Liver (tissue), 8 donors: ENCODE measurements at regions not wholly inside any gene's neighbourhood (a gene's known extent, or its start where the extent isn't known, plus 50 kb on each side); places are given as distances from the start of the nearest gene placed in this dataset.

Experiments
- DNase-seq: peaks from one replicate; pipeline ENCODE4 v3.0.0-alpha.2; 2017; ENCODE audit warnings: low spot score
- H3K27ac ChIP-seq, 2 donors: one replicate each; pipeline ENCODE4 v1.7.0; 2013; ENCODE audit warnings: inconsistent platforms in 2 of 2, low read length in 2 of 2, control low read depth in 1 of 2, low read depth in 1 of 2, mild to moderate bottlenecking in 1 of 2
- H3K27me3 ChIP-seq, 4 donors: one replicate each; pipeline versions ENCODE4 v1.6.1 to v1.7.0; 2013; ENCODE audit warnings: low read length in 3 of 4, inconsistent platforms in 1 of 4, mild to moderate bottlenecking in 1 of 4, moderate library complexity in 1 of 4; ENCODE audit not compliant: control insufficient read depth in 4 of 4, insufficient read depth in 4 of 4
- H3K36me3 ChIP-seq, 4 donors: one replicate each; pipeline versions ENCODE4 v1.6.1 to v1.7.0; 2013; ENCODE audit warnings: low read length in 3 of 4, mild to moderate bottlenecking in 3 of 4, low read depth in 1 of 4, moderate library complexity in 1 of 4; ENCODE audit not compliant: control insufficient read depth in 4 of 4, insufficient read depth in 3 of 4
- H3K4me1 ChIP-seq, 4 donors: one replicate each; pipeline versions ENCODE4 v1.6.1 to v1.7.0; 2013; ENCODE audit warnings: low read length in 3 of 4, mild to moderate bottlenecking in 3 of 4, moderate library complexity in 1 of 4; ENCODE audit not compliant: control insufficient read depth in 4 of 4, insufficient read depth in 4 of 4
- H3K4me3 ChIP-seq, 3 donors: one replicate each; pipeline versions ENCODE4 v1.6.1 to v1.7.0; 2013; ENCODE audit warnings: low read length in 3 of 3, control low read depth in 1 of 3, low read depth in 1 of 3, mild to moderate bottlenecking in 1 of 3
- H3K9ac ChIP-seq, 2 donors: one replicate each; pipeline ENCODE4 v1.7.0; 2013; ENCODE audit warnings: low read length in 2 of 2, mild to moderate bottlenecking in 2 of 2, moderate library complexity in 2 of 2, control low read depth in 1 of 2, low read depth in 1 of 2
- H3K9me3 ChIP-seq, 4 donors: one replicate each; pipeline versions ENCODE4 v1.6.1 to v1.7.0; 2013; ENCODE audit warnings: low read length in 3 of 4; ENCODE audit not compliant: control insufficient read depth in 4 of 4
- EGR1 ChIP-seq, 2 donors: IDR thresholded peaks; 2 replicates each; pipeline ENCODE4 v1.6.1; 2016 to 2018; ENCODE audit warnings: antibody characterized with exemption in 2 of 2, low read depth in 2 of 2
- FOXA1 ChIP-seq: IDR thresholded peaks from 2 replicates; pipeline ENCODE4 v1.6.1; 2016; ENCODE audit warnings: antibody characterized with exemption
- FOXA2 ChIP-seq: IDR thresholded peaks from 2 replicates; pipeline ENCODE4 v1.6.1; 2016; ENCODE audit warnings: antibody characterized with exemption
- GABPA ChIP-seq, 2 donors: IDR thresholded peaks in 1 of 2; conservative IDR thresholded peaks in 1 of 2; 2 replicates each; pipeline ENCODE4 v1.6.1; 2016; ENCODE audit warnings: antibody characterized with exemption in 2 of 2, mild to moderate bottlenecking in 1 of 2, moderate library complexity in 1 of 2
- HNF4A ChIP-seq, 2 donors: conservative IDR thresholded peaks; 2 replicates each; pipeline ENCODE4 v1.6.1; 2016; ENCODE audit warnings: antibody characterized with exemption in 2 of 2, mild to moderate bottlenecking in 2 of 2
- HNF4G ChIP-seq: IDR thresholded peaks from 2 replicates; pipeline ENCODE4 v1.6.1; 2016; ENCODE audit warnings: antibody characterized with exemption
- JUND ChIP-seq, 2 donors: IDR thresholded peaks; 2 replicates each; pipeline ENCODE4 v1.6.1; 2016; ENCODE audit warnings: antibody characterized with exemption in 2 of 2
- NR2F2 ChIP-seq: IDR thresholded peaks from 2 replicates; pipeline ENCODE4 v1.6.1; 2016; ENCODE audit warnings: antibody characterized with exemption
- RAD21 ChIP-seq, 2 donors: IDR thresholded peaks; 2 replicates each; pipeline ENCODE4 v1.6.1; 2016; ENCODE audit warnings: antibody characterized with exemption in 2 of 2, mild to moderate bottlenecking in 2 of 2
- RXRA ChIP-seq, 2 donors: IDR thresholded peaks; 2 replicates each; pipeline ENCODE4 v1.6.1; 2017 to 2018; ENCODE audit warnings: antibody characterized with exemption in 2 of 2, mild to moderate bottlenecking in 1 of 2
- TAF1 ChIP-seq: conservative IDR thresholded peaks from 2 replicates; pipeline ENCODE4 v1.6.1; 2016; ENCODE audit warnings: antibody characterized with exemption, mild to moderate bottlenecking
- YY1 ChIP-seq: IDR thresholded peaks from 2 replicates; pipeline ENCODE4 v1.6.1; 2016; ENCODE audit warnings: antibody characterized with exemption, mild to moderate bottlenecking
- WGBS: extraction: QIAGEN DNeasy Blood & Tissue Kit; methylation state at CpG from one replicate; pipeline ENCODE4 v1.1.7; 2013; 5-methylcytosine and 5-hydroxymethylcytosine counted together
- TF ChIP-seq, protein P1 (sequence below): IDR thresholded peaks from 2 replicates; pipeline ENCODE4 v1.6.1; 2016; ENCODE audit warnings: antibody characterized with exemption, mild to moderate bottlenecking
- TF ChIP-seq, protein P2 (sequence below): IDR thresholded peaks from 2 replicates; pipeline ENCODE4 v1.6.1; 2016; ENCODE audit warnings: antibody characterized with exemption
- TF ChIP-seq, protein P3 (sequence below): IDR thresholded peaks from 2 replicates; pipeline ENCODE4 v1.6.1; 2016; ENCODE audit warnings: antibody characterized with exemption
- TF ChIP-seq, protein P4 (sequence below): fragments of 150-350 bp; IDR thresholded peaks from 2 replicates; pipeline ENCODE4 v1.5.1; 2017; ENCODE audit warnings: improper control_type of control experiment, low read depth, low read length; ENCODE audit not compliant: missing input control
- donor health status: healthy.
- donor health status: healthy.
- donor health status: healthy.
- donor health status: healthy.
- donor health status: healthy.

DNA sequence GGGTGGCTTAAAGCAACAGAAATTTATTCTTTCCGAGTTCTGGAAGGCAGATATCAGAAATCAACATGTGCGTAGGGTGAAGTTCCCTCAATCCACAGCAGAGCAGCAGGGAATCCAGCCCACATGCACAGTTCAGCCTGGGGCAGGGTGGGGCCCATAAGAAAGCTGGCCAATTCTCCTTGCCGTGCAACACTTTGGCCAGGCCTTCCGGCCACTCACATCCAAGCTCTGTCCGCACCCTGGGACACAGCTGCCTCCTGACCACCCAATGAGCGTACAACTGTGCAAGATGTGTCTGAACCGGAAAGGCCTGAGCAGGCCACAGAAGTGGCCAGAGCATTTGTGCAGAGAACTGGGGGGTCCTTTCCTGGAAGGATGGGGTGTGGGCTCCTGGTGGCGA, 274.9 kb downstream of the GADD45G start (continued):
- TF ChIP-seq, protein P1, sequence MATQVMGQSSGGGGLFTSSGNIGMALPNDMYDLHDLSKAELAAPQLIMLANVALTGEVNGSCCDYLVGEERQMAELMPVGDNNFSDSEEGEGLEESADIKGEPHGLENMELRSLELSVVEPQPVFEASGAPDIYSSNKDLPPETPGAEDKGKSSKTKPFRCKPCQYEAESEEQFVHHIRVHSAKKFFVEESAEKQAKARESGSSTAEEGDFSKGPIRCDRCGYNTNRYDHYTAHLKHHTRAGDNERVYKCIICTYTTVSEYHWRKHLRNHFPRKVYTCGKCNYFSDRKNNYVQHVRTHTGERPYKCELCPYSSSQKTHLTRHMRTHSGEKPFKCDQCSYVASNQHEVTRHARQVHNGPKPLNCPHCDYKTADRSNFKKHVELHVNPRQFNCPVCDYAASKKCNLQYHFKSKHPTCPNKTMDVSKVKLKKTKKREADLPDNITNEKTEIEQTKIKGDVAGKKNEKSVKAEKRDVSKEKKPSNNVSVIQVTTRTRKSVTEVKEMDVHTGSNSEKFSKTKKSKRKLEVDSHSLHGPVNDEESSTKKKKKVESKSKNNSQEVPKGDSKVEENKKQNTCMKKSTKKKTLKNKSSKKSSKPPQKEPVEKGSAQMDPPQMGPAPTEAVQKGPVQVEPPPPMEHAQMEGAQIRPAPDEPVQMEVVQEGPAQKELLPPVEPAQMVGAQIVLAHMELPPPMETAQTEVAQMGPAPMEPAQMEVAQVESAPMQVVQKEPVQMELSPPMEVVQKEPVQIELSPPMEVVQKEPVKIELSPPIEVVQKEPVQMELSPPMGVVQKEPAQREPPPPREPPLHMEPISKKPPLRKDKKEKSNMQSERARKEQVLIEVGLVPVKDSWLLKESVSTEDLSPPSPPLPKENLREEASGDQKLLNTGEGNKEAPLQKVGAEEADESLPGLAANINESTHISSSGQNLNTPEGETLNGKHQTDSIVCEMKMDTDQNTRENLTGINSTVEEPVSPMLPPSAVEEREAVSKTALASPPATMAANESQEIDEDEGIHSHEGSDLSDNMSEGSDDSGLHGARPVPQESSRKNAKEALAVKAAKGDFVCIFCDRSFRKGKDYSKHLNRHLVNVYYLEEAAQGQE, result no peak

DNA sequence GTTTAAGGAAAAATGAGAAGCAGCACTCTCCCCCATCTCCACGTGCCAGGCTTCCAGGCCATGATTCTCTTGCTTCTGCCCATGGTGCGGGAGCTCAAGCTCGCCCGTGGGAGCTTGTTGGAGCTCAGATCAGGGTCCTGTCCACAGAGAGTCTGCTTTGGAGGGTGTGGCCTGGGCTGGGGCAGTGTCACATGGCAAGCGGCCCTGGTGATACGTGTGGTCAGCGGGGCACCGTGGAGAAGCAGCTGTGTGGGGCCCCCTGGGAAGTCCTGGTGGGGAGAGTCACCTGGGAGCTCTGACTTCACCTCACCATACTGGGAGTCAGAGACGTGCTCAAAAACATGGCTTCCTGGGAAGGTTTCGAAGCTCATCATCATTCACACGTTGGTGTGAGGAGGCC, 275.3 kb downstream of the GADD45G start:
- Histone ChIP-seq H3K36me3 (no peaks in the 10 kb centered on the region), H3K27me3 (no peaks in the 10 kb centered on the region), H3K9ac (no peak overlapping the region), H3K27ac (no peak overlapping the region), H3K4me3 (no peak overlapping the region), H3K4me1 (peaks cover 6 to 32% (median 21%) of the 10 kb centered on the region in 4 donors), H3K9me3 (no peaks in the 10 kb centered on the region)
- TF ChIP-seq, protein P2, sequence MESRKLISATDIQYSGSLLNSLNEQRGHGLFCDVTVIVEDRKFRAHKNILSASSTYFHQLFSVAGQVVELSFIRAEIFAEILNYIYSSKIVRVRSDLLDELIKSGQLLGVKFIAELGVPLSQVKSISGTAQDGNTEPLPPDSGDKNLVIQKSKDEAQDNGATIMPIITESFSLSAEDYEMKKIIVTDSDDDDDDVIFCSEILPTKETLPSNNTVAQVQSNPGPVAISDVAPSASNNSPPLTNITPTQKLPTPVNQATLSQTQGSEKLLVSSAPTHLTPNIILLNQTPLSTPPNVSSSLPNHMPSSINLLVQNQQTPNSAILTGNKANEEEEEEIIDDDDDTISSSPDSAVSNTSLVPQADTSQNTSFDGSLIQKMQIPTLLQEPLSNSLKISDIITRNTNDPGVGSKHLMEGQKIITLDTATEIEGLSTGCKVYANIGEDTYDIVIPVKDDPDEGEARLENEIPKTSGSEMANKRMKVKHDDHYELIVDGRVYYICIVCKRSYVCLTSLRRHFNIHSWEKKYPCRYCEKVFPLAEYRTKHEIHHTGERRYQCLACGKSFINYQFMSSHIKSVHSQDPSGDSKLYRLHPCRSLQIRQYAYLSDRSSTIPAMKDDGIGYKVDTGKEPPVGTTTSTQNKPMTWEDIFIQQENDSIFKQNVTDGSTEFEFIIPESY, result no peak
- no peak for TF ChIP-seq YY1
- TF ChIP-seq TAF1, result no peak
- no peak for TF ChIP-seq HNF4G
- no peak for TF ChIP-seq FOXA2
- TF ChIP-seq, protein P3, sequence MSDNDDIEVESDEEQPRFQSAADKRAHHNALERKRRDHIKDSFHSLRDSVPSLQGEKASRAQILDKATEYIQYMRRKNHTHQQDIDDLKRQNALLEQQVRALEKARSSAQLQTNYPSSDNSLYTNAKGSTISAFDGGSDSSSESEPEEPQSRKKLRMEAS, result no peak
- no peak for TF ChIP-seq NR2F2
- no peak for TF ChIP-seq EGR1 (IDR thresholded peaks at IDR 0.05; ENCODE audit: low read depth in 2 of 2)
- no peak for TF ChIP-seq HNF4A (conservative IDR thresholded peaks at IDR 0.05)
- TF ChIP-seq, protein P1, result no peak
- no peak for TF ChIP-seq RAD21 (IDR thresholded peaks at IDR 0.05)
- DNase-seq, result peak; percentile 19
- 96% methylated on average over 11 of the region's 11 CpGs for WGBS

DNA sequence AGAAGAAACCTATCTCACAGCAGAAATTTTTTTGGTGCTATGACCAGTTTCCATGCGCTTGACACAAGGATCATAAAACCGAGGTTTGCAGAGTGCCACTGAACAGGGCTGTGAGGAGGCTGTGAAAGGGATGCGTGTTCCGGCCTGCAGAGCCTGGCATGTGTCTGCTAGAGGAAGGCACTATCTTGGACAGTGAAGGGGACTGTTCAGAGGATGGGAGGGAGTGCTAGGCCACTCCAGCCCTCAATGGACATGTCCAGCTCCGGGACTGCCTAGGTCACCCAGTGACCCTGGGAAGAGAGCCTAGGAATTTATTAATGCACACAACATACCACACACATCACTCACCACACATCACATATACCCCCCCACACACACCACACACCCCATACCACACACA, 275.9 kb downstream of the GADD45G start:
- H3K36me3 ChIP-seq, result no peaks in the 10 kb centered on the region
- TF ChIP-seq FOXA1 (no peak), FOXA2 (no peak), YY1 (no peak), HNF4A (conservative IDR thresholded peaks at IDR 0.05) (no peak), RAD21 (IDR thresholded peaks at IDR 0.05) (no peak), TAF1 (no peak), GABPA (IDR thresholded peaks at IDR 0.05 in 1 of 2, conservative IDR thresholded peaks at IDR 0.05 in 1 of 2) (no peak), RXRA (IDR thresholded peaks at IDR 0.05) (no peak), NR2F2 (no peak), JUND (IDR thresholded peaks at IDR 0.05) (no peak)
- TF ChIP-seq, protein P4, sequence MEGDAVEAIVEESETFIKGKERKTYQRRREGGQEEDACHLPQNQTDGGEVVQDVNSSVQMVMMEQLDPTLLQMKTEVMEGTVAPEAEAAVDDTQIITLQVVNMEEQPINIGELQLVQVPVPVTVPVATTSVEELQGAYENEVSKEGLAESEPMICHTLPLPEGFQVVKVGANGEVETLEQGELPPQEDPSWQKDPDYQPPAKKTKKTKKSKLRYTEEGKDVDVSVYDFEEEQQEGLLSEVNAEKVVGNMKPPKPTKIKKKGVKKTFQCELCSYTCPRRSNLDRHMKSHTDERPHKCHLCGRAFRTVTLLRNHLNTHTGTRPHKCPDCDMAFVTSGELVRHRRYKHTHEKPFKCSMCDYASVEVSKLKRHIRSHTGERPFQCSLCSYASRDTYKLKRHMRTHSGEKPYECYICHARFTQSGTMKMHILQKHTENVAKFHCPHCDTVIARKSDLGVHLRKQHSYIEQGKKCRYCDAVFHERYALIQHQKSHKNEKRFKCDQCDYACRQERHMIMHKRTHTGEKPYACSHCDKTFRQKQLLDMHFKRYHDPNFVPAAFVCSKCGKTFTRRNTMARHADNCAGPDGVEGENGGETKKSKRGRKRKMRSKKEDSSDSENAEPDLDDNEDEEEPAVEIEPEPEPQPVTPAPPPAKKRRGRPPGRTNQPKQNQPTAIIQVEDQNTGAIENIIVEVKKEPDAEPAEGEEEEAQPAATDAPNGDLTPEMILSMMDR, result no peak
- TF ChIP-seq, protein P3, result no peak
- TF ChIP-seq, protein P2, result no peak
- H3K9ac ChIP-seq, result no peak overlapping the region
- H3K4me3 ChIP-seq, result no peak overlapping the region
- peaks cover 6 to 26% (median 16%) of the 10 kb centered on the region in 4 donors for H3K4me1 ChIP-seq
- WGBS, result 93% methylated on average over 5 of the region's 5 CpGs
- no peaks in the 10 kb centered on the region for H3K27me3 ChIP-seq
- no peak for DNase-seq
- no peak overlapping the region for H3K27ac ChIP-seq
- H3K9me3 ChIP-seq, result no peaks in the 10 kb centered on the region
